HepG2 (cell line): ENCODE measurements at regions not wholly inside any gene's neighbourhood (a gene's known extent, or its start where the extent isn't known, plus 50 kb on each side); places are given as distances from the start of the nearest gene placed in this dataset.
A peak's percentile ranks its signal among the peaks of the same experiment; 100 is the strongest.

Experiments
- KAT2B ChIP-seq: fragments of 150-350 bp; IDR thresholded peaks from 2 replicates; pipeline ENCODE4 v1.6.1; 2014; ENCODE audit warnings: low read depth, low read length, borderline replicate concordance
- KDM5B ChIP-seq: sonication (generic); formaldehyde crosslinking; IDR thresholded peaks from 2 replicates; pipeline ENCODE4 v1.4.0; 2020; ENCODE audit warnings: missing genetic modification reagents, mild to moderate bottlenecking, borderline replicate concordance
- KLF6 ChIP-seq: IDR thresholded peaks from 2 replicates; pipeline ENCODE4 v1.8.0; 2016; ENCODE audit warnings: missing biosample characterization, missing genetic modification reagents
- RBM39 ChIP-seq: fragments of 200-400 bp; formaldehyde crosslinking; IDR thresholded peaks from one replicate; pipeline ENCODE4 v1.6.1; 2018; ENCODE audit warnings: antibody characterized with exemption, mild to moderate bottlenecking, low read depth, low read length; ENCODE audit not compliant: poor library complexity, severe bottlenecking
- XRCC5 ChIP-seq: fragments of 200-400 bp; formaldehyde crosslinking; optimal IDR thresholded peaks from 2 replicates; pipeline ENCODE3; 2017; ENCODE audit warnings: mild to moderate bottlenecking, low read length
- ZBTB1 ChIP-seq: sonication (generic); formaldehyde crosslinking; IDR thresholded peaks from 2 replicates; pipeline ENCODE4 v1.4.0; 2020; ENCODE audit warnings: missing genetic modification reagents, borderline replicate concordance
- ZNF180 ChIP-seq: sonication (generic); formaldehyde crosslinking; IDR thresholded peaks from 2 replicates; pipeline ENCODE4 v1.4.0; 2020; ENCODE audit warnings: low read depth, missing genetic modification reagents, borderline replicate concordance
- ZNF280D ChIP-seq: sonication (generic); formaldehyde crosslinking; IDR thresholded peaks from 2 replicates; pipeline ENCODE4 v1.5.1; 2020; ENCODE audit warnings: mild to moderate bottlenecking, missing genetic modification reagents
- ZNF329 ChIP-seq: sonication (generic); formaldehyde crosslinking; IDR thresholded peaks from 2 replicates; pipeline ENCODE4 v1.9.0; 2021; ENCODE audit warnings: low read depth, mild to moderate bottlenecking, missing genetic modification reagents
- ZNF777 ChIP-seq: sonication (generic); formaldehyde crosslinking; IDR thresholded peaks from 2 replicates; pipeline ENCODE4 v1.4.0; 2020; ENCODE audit warnings: missing genetic modification reagents
- ZNF879 ChIP-seq: sonication (generic); formaldehyde crosslinking; IDR thresholded peaks from 2 replicates; pipeline ENCODE4 v1.8.1; 2023; ENCODE audit warnings: missing genetic modification reagents
- TF ChIP-seq, protein P1 (sequence below), 2 experiments: fragments of 450-650 bp in 1 of 2; sonication (generic) in 1 of 2; formaldehyde crosslinking in 1 of 2; IDR thresholded peaks; 2 replicates each; pipeline versions ENCODE4 v1.6.1 to v1.8.0; 2016 to 2022; ENCODE audit warnings: antibody characterized with exemption in 1 of 2, mild to moderate bottlenecking in 1 of 2, missing genetic modification reagents in 1 of 2
- TF ChIP-seq, protein P2 (sequence below): IDR thresholded peaks from 2 replicates; pipeline ENCODE4 v1.6.1; 2016; ENCODE audit warnings: missing biosample characterization, missing genetic modification reagents, low read depth
- TF ChIP-seq, protein P3 (sequence below): sonication (generic); formaldehyde crosslinking; IDR thresholded peaks from 2 replicates; pipeline ENCODE4 v1.4.0; 2020; ENCODE audit warnings: mild to moderate bottlenecking, missing genetic modification reagents

DNA sequence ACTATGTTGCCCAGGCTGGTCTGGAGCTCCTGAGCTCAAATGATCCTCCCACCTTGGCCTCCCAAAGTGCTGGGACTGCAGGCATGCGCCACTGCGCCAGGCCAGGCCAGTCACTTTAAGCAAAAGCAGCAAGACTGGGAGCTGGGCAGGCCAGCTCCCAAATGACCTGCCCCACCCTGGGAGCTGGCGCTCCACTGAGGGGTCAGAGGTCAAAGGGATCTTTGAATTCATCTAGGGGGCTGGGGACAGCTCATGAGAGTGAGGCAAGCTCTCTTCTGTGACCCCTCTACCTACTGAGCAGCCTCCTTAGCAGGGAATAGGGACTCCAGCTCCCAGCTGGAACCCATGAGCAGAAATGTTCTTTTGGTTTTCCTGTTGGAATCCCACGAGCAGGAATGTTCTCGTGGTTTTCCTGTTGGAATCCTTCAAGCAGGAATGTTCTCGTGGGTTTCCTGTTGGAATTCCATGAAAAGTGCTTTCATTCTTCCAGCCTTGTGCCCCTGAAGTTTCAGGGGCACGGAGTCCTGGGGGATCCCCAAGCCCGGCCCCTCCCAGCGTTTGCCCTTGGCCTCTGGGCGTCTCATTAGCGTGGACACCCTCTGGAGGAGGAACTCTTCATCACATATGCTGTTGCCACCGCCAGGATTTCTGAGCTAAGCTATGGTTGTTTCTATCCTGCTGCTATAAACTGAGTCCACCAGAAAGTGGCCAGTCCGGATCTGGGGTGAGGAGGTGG, 162.0 kb upstream of the HAAO start (continued):
- TF ChIP-seq, protein P1, sequence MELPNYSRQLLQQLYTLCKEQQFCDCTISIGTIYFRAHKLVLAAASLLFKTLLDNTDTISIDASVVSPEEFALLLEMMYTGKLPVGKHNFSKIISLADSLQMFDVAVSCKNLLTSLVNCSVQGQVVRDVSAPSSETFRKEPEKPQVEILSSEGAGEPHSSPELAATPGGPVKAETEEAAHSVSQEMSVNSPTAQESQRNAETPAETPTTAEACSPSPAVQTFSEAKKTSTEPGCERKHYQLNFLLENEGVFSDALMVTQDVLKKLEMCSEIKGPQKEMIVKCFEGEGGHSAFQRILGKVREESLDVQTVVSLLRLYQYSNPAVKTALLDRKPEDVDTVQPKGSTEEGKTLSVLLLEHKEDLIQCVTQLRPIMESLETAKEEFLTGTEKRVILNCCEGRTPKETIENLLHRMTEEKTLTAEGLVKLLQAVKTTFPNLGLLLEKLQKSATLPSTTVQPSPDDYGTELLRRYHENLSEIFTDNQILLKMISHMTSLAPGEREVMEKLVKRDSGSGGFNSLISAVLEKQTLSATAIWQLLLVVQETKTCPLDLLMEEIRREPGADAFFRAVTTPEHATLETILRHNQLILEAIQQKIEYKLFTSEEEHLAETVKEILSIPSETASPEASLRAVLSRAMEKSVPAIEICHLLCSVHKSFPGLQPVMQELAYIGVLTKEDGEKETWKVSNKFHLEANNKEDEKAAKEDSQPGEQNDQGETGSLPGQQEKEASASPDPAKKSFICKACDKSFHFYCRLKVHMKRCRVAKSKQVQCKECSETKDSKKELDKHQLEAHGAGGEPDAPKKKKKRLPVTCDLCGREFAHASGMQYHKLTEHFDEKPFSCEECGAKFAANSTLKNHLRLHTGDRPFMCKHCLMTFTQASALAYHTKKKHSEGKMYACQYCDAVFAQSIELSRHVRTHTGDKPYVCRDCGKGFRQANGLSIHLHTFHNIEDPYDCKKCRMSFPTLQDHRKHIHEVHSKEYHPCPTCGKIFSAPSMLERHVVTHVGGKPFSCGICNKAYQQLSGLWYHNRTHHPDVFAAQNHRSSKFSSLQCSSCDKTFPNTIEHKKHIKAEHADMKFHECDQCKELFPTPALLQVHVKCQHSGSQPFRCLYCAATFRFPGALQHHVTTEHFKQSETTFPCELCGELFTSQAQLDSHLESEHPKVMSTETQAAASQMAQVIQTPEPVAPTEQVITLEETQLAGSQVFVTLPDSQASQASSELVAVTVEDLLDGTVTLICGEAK (IDR thresholded peaks at IDR 0.05) = no peak
- TF ChIP-seq, protein P1 (CRISPR knock-in tag; IDR thresholded peaks at IDR 0.05) = no peak
- TF ChIP-seq, protein P2, sequence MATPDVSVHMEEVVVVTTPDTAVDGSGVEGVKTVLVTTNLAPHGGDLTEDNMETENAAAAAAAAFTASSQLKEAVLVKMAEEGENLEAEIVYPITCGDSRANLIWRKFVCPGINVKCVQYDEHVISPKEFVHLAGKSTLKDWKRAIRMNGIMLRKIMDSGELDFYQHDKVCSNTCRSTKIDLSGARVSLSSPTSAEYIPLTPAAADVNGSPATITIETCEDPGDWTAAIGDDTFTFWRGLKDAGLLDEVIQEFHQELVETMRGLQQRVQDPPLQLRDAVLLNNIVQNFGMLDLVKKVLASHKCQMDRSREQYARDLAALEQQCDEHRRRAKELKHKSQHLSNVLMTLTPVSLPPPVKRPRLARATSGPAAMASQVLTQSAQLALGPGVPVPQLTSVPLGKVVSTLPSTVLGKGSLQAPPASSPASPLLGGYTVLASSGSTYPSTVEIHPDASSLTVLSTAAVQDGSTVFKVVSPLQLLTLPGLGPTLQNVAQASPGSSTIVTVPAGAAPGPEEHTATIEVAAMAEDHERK (CRISPR knock-in tag) = no peak
- no peak for TF ChIP-seq ZNF879
- TF ChIP-seq RBM39 = no peak
- TF ChIP-seq ZNF329 = no peak
- TF ChIP-seq ZNF180 (CRISPR knock-in tag) = no peak
- no peak for TF ChIP-seq KLF6 (CRISPR knock-in tag)
- TF ChIP-seq KAT2B = no peak
- no peak for TF ChIP-seq ZNF777 (CRISPR knock-in tag)
- TF ChIP-seq, protein P3, sequence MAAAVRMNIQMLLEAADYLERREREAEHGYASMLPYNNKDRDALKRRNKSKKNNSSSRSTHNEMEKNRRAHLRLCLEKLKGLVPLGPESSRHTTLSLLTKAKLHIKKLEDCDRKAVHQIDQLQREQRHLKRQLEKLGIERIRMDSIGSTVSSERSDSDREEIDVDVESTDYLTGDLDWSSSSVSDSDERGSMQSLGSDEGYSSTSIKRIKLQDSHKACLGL (CRISPR knock-in tag) = no peak
- no peak for TF ChIP-seq ZBTB1 (CRISPR knock-in tag)
- TF ChIP-seq KDM5B (CRISPR knock-in tag) = peak; percentile 33; the same call in 1 of the 2 replicates
- no peak for TF ChIP-seq ZNF280D
- TF ChIP-seq XRCC5 = no peak
